B cell (primary cell): ENCODE measurements at regions not wholly inside any gene's neighbourhood (a gene's known extent, or its start where the extent isn't known, plus 50 kb on each side); places are given as distances from the start of the nearest gene placed in this dataset.

Experiments
- CTCF ChIP-seq: fragments of 200-600 bp; IDR thresholded peaks from one replicate; pipeline ENCODE4 v1.8.0; 2022; ENCODE audit warnings: antibody characterized with exemption, mild to moderate bottlenecking
- EZH2 ChIP-seq: IDR thresholded peaks from 2 replicates; pipeline ENCODE4 v1.6.1; 2012; ENCODE audit warnings: borderline replicate concordance, low read depth, mild to moderate bottlenecking, moderate library complexity, low read length; ENCODE audit not compliant: insufficient read depth, poor library complexity, severe bottlenecking

- TF ChIP-seq CTCF (no peak), EZH2 (no peak)
Observed at GRCh38 chr3:193938613-193939012, 197.3 kb upstream of the HES1 start.
